HPDE6-E6E7 (cell line): ENCODE measurements at regions not wholly inside any gene's neighbourhood (a gene's known extent, or its start where the extent isn't known, plus 50 kb on each side); places are given as distances from the start of the nearest gene placed in this dataset.

Source experiments
- DNase-seq: peaks from one replicate; pipeline ENCODE4 v3.0.0; 2011; ENCODE audit warnings: missing footprints; ENCODE audit errors: extremely low spot score

GRCh38 chr3:124091716-124092115, 99.8 kb upstream of the ROPN1 start:
- DNase-seq, result no peak

DNA sequence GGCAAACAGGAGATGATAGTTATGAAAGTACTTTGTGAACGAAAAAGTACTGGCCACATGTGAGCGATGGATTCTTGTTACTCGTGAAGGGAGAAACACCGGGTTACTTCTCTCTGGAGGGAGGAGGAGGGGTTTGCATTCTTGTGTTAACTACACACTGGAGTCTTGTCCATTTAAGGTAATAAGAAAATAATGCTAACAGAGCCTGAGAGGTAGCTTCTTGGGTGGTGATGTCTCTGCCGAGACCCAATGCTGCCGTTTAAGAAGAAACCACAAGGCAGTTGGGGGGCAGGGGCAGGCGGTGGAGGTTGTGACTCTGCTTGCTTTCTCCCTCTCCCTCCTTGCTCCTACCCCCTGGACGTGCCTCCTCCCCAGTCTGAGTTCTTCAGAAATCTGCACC, 100.9 kb upstream of the ROPN1 start:
- no peak for DNase-seq

DNA sequence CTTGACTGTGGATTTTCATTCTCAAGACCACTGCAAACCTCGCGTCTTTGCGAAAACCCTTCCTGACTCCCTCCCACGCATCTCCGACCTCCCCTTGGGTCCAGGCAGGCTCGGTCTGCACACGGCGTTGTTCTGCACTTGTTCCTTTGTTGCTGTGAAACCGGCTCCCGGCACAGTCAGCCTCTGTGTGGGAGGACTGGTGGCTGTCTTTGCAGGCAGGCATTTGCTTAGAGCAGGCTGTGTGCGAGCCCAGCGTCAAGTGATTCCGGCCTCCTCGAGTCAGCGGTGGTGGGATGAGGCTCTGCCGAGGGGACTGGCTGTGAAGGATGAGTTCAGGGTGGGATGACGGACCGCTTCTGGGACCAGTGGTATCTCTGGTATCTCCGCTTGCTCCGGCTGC, 102.6 kb upstream of the ROPN1 start:
- no peak for DNase-seq

GRCh38 chr3:124097362-124098131, 105.6 kb upstream of the ROPN1 start:
- no peak for DNase-seq

GRCh38 chr3:124101643-124102042, 109.7 kb upstream of the ROPN1 start:
- no peak for DNase-seq

- no peak for DNase-seq
These were observed 115.4 kb upstream of the ROPN1 start for GRCh38 chr3:124107104-124107890.

DNA sequence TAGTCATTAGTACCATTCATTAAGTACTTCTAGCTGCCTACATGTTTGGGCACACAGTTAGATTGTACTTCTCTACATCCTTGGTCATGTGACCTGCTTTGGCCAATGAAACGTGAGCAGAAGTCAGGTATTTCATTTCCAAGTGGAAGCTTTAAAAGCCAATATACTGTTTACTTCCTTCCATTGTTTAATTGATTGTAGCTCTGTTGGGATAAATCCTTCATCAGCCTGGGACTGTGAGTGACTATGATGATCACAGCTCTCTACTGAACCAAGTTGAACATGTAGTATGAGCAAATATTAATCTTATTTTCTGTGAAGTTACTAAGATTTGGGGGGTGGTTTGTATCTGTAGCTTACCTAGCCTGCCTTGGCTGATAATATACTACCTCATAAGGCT, 116.5 kb upstream of the ROPN1 start:
- DNase-seq, result no peak

DNA sequence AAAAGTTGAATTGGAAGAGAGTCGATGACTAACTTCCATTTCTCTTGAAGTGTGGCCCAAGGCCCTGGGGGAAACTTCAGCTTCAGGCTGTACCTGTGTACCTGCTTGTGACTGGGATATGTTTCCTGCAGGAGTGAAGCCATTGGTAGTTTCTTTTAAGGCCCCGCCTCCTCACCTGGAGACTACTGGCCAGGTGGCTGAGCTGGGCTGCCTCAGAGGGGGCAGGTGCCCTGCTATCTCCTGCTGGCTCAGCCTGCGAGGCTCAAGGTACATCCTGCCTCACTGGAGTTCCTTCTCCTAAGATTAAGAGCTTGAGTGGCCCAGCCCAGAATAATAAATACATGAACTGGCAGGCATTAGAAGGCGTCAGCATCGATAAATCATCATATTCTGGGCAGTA, 121.6 kb upstream of the ROPN1 start:
- no peak for DNase-seq

GRCh38 chr3:124115279-124115678, 123.4 kb upstream of the ROPN1 start:
- no peak for DNase-seq

- no peak for DNase-seq
These were observed 124.0 kb upstream of the ROPN1 start for GRCh38 chr3:124115956-124116355.

GRCh38 chr3:124116906-124117305, 125.0 kb upstream of the ROPN1 start:
- no peak for DNase-seq

GRCh38 chr3:124117486-124117885, 125.6 kb upstream of the ROPN1 start:
- no peak for DNase-seq

- DNase-seq, result no peak
These were observed 126.5 kb upstream of the ROPN1 start for GRCh38 chr3:124118397-124118796.

DNA sequence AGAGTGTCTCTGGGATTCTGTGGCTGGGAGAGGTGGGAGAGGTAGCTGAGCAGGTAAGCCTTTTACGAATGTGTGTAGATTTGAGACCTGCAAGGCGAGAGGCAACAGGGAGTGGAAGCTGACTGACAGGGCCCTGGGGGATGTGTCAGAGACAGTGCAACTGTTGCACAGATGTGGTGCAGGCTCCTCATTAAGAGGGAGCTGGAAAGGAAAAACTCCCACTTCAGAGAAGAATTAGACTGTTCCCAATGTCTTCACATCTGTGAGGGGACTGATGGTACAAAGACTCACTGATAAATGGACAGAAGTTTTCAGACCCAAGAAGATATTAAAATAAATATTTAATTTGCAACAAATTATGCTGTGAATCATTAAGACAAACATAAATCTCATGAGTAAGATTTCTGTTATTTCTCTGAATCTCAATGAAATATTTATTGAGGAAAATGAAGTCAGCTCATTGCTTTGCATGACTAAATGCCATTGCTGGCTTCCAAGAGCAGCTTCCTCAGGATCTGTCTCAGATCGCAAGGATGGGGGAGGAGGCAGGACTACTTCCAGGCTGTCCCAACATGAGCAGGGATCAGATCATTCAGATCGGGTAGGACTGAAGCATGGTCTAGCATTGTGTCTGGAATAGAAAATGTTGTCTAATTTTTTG, 127.3 kb upstream of the ROPN1 start:
- DNase-seq, result no peak

DNA sequence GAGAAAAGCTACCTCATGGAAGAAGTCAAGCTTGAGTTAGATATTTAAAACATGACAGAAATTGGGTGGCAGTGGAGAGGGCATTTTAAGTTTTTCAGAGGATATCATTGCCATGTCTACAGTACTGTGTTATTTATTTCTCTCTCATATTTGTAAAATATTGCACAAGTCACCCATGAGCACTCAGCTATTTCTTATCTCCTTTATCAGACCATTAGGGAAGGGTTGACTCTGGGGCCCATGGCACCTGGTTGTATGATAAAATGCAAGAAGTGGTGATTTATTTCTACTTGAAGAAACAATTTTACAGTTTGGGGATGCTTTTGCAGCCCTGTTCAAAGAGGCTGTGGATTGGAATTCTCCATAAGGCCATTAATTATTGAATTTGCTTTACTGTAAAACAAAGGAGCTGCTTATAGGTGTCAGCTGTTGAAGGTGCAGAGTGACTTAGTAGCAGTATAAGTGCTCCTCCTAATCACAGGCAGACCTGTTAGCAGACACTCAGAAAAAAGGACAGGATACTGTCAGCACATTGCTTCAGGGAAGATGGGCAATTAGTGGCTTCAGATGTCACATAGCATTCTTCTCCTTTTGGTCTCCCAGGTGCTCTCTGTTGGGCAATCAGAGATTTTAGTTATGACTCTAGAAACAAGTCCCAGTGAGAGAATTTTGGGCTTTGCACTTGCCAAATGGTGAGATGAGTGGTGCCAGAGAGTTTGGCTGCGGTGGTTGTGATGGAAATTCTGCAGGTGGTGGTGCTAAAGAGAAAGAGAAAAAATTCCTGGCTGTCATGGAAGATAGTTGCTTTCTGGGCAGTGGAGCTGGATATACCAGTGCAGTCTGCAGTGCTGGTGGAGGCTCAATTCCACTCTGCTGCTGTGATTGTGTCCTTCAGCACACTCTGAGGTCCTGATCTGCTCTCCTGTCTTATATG, 129.7 kb upstream of the ROPN1 start:
- DNase-seq, result no peak

- no peak for DNase-seq
These were observed 133.4 kb upstream of the ROPN1 start for GRCh38 chr3:124125315-124125714.

GRCh38 chr3:124126436-124127023, 134.6 kb upstream of the ROPN1 start:
- DNase-seq, result no peak

DNA sequence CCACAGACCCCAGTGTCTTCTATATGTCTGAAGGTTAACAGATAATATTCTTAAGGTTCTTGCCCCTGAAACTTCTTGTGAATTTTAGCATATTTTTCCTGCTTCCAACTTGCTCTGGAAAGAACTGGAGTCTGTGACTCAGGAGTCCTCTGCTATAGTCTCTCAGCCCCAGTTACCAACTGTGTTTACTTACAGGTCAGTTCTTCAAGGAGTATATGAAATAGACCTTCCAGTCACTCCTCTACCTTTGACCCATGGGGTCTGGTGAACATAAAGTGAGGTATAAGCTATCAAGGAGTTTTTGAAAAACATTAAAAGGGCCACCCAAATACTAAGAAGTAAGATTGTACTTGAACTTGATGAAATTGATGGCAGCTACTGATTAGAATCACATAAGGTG, 139.2 kb upstream of the ROPN1 start:
- DNase-seq, result no peak

GRCh38 chr3:124131580-124131979, 139.7 kb upstream of the ROPN1 start:
- DNase-seq, result no peak

DNA sequence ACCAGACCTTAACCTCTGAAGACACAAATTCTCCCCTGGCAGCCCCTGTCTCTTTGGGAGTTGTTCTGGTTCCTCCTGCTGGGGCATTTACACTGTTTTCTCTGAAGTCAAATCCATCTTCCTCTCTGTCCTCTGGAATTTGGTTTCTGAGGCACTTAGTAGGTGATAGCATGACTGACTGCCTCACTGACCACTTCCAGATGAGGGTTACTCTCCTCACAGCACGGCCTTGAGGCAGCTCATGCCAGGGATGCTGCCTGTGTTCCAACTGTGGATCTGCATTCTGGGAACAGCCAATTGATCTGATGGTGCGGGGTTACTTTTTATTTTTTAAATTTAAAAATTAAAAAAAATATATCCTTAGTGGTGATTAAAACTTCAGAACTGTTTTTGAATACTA, 140.9 kb upstream of the ROPN1 start:
- DNase-seq, result no peak

DNA sequence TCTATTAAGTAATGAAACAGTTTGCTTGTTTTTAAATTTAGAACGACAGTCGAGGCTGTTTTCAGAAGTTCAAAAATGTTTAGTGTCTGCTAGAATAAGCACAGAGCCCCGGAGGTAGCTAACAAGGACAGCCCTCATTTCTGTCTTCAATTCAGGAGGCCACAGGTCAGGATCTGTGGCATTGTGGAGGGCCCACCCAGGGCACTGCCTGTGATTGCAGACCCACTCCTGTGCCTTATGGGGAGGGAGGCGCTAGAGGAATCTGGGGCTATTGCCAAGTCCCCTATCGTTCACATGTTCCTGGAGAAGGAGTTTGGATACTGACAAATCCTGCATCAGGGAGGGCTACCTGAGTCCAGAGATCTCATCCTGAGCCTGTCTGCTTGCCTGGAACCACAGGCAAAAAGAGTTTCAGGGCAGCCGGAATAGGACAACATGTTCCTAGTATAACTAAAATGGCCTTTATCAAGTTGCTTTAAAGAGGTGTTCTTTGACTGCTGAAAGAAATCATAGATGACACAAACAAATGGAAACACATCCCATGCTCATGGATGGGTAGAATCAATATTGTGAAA, 141.5 kb upstream of the ROPN1 start:
- no peak for DNase-seq
